Activated naive CD4-positive, alpha-beta T cell (primary cell): ENCODE measurements at regions not wholly inside any gene's neighbourhood (a gene's known extent, or its start where the extent isn't known, plus 50 kb on each side); places are given as distances from the start of the nearest gene placed in this dataset.
"Not testable (repeated sequence)": the region's sequence is repeated elsewhere in the genome, so short reads cannot be mapped to it uniquely, and the experiment has no call there.

Experiments
- DNase-seq, 4 experiments: peaks; one replicate each; lab custom pipeline; 2025; lab: John Stamatoyannopoulos, UW

GRCh38 chr3:38964646-38965045, 87.1 kb downstream of the SCN11A start:
- DNase-seq, result no peak

GRCh38 chr3:38964204-38964603, 87.5 kb downstream of the SCN11A start:
- DNase-seq, result no peak

- DNase-seq, result peak in 1 of 4 experiments; percentile 7
These were observed 90.7 kb downstream of the SCN11A start for GRCh38 chr3:38960953-38961622.

GRCh38 chr3:38960042-38960622, 91.6 kb downstream of the SCN11A start:
- DNase-seq, result no peak

- no peak for DNase-seq
These were observed 93.6 kb downstream of the SCN11A start for GRCh38 chr3:38958026-38958720.

- no peak for DNase-seq
These were observed 94.4 kb downstream of the SCN11A start for GRCh38 chr3:38957296-38957695.

GRCh38 chr3:38952721-38953120, 99.0 kb downstream of the SCN11A start:
- no peak for DNase-seq

- not testable (repeated sequence) for DNase-seq
These were observed 100.6 kb downstream of the SCN11A start for GRCh38 chr3:38951167-38951566.

- no peak for DNase-seq
These were observed 101.2 kb downstream of the SCN11A start for GRCh38 chr3:38950581-38950980.

GRCh38 chr3:38949994-38950393, 101.8 kb downstream of the SCN11A start:
- DNase-seq, result no peak

- DNase-seq, result no peak
These were observed 111.3 kb downstream of the SCN11A start for GRCh38 chr3:38940394-38940793.

- no peak for DNase-seq
These were observed 109.3 kb upstream of the SCN10A start for GRCh38 chr3:38925351-38925750.

- DNase-seq, result no peak
These were observed 100.7 kb upstream of the SCN10A start for GRCh38 chr3:38916706-38917105.

- DNase-seq, result no peak
These were observed 91.4 kb upstream of the SCN10A start for GRCh38 chr3:38907426-38907825.

GRCh38 chr3:38890426-38890825, 74.4 kb upstream of the SCN10A start:
- no peak for DNase-seq

- no peak for DNase-seq
These were observed 62.6 kb upstream of the SCN10A start for GRCh38 chr3:38878646-38879045.
